ENCODE measurements at regions not wholly inside any gene's neighbourhood (a gene's known extent, or its start where the extent isn't known, plus 50 kb on each side); places are given as distances from the start of the nearest gene placed in this dataset.

GRCh38 chrY:8622856-8623255, 714.4 kb upstream of the TSPY4 start:
- Histone ChIP-seq H3K9me3 (no peaks in the 10 kb centered on the region), H3K27me3 (no peaks in the 10 kb centered on the region), H3K36me3 (no peaks in the 10 kb centered on the region), H3K4me3 (no peak overlapping the region), H3K27ac (no peak overlapping the region), H3K4me1 (no peaks in the 10 kb centered on the region)
- no peak for DNase-seq
- TF ChIP-seq POLR2A (IDR thresholded peaks at IDR 0.05) (no peak), CTCF (IDR thresholded peaks at IDR 0.05) (no peak)

- no peaks in the 10 kb centered on the region for H3K36me3 ChIP-seq
- H3K4me1 ChIP-seq: no peaks in the 10 kb centered on the region
- no peak for TF ChIP-seq POLR2A (IDR thresholded peaks at IDR 0.05)
- TF ChIP-seq CTCF (IDR thresholded peaks at IDR 0.05): no peak
- no peaks in the 10 kb centered on the region for H3K9me3 ChIP-seq
- DNase-seq: no peak
- no peaks in the 10 kb centered on the region for H3K27me3 ChIP-seq
- no peak overlapping the region for H3K27ac ChIP-seq
- no peak overlapping the region for H3K4me3 ChIP-seq
Observed at GRCh38 chrY:8629636-8630035, 707.6 kb upstream of the TSPY4 start.

GRCh38 chrY:8638111-8638510, 699.2 kb upstream of the TSPY4 start:
- Histone ChIP-seq H3K9me3 (no peaks in the 10 kb centered on the region), H3K27ac (no peak overlapping the region), H3K27me3 (no peaks in the 10 kb centered on the region), H3K4me1 (no peaks in the 10 kb centered on the region), H3K4me3 (no peak overlapping the region), H3K36me3 (no peaks in the 10 kb centered on the region)
- DNase-seq: no peak
- TF ChIP-seq CTCF (IDR thresholded peaks at IDR 0.05): no peak
- TF ChIP-seq POLR2A (IDR thresholded peaks at IDR 0.05): no peak

GRCh38 chrY:8644926-8645325, 692.3 kb upstream of the TSPY4 start:
- no peaks in the 10 kb centered on the region for H3K27me3 ChIP-seq
- DNase-seq: no peak
- no peaks in the 10 kb centered on the region for H3K9me3 ChIP-seq
- H3K4me3 ChIP-seq: no peak overlapping the region
- no peak overlapping the region for H3K27ac ChIP-seq
- no peaks in the 10 kb centered on the region for H3K4me1 ChIP-seq
- TF ChIP-seq CTCF (IDR thresholded peaks at IDR 0.05): no peak
- no peak for TF ChIP-seq POLR2A (IDR thresholded peaks at IDR 0.05)
- H3K36me3 ChIP-seq: no peaks in the 10 kb centered on the region

- TF ChIP-seq CTCF (IDR thresholded peaks at IDR 0.05) (no peak), POLR2A (IDR thresholded peaks at IDR 0.05) (no peak)
Observed at GRCh38 chrY:8652445-8652844, 684.8 kb upstream of the TSPY4 start.

GRCh38 chrY:8655017-8655416, 682.2 kb upstream of the TSPY4 start:
- no peaks in the 10 kb centered on the region for H3K27me3 ChIP-seq
- no peaks in the 10 kb centered on the region for H3K9me3 ChIP-seq
- no peak overlapping the region for H3K27ac ChIP-seq
- no peak overlapping the region for H3K4me3 ChIP-seq
- TF ChIP-seq POLR2A (IDR thresholded peaks at IDR 0.05): no peak
- no peak for TF ChIP-seq CTCF (IDR thresholded peaks at IDR 0.05)
- H3K36me3 ChIP-seq: no peaks in the 10 kb centered on the region
- DNase-seq: no peak
- H3K4me1 ChIP-seq: no peaks in the 10 kb centered on the region

More at GRCh38 chrY:8652445-8652844, 684.8 kb upstream of the TSPY4 start:
- Histone ChIP-seq H3K4me3 (no peak overlapping the region), H3K4me1 (no peaks in the 10 kb centered on the region), H3K27ac (no peak overlapping the region), H3K9me3 (no peaks in the 10 kb centered on the region), H3K27me3 (no peaks in the 10 kb centered on the region), H3K36me3 (no peaks in the 10 kb centered on the region)
- DNase-seq: no peak

Data from Peyer's patch (tissue), 4 donors.